HL-60 (cell line): ENCODE measurements at regions not wholly inside any gene's neighbourhood (a gene's known extent, or its start where the extent isn't known, plus 50 kb on each side); places are given as distances from the start of the nearest gene placed in this dataset.

ENCODE experiments used
- CTCF ChIP-seq: IDR thresholded peaks from one replicate; pipeline ENCODE4 v1.5.1; 2011; ENCODE audit warnings: low read length, control low read depth, inconsistent platforms; ENCODE audit not compliant: insufficient read depth
- REST ChIP-seq: IDR thresholded peaks from 2 replicates; pipeline ENCODE4 v1.6.1; 2012; ENCODE audit warnings: low read depth; ENCODE audit not compliant: insufficient replicate concordance

- no peak for TF ChIP-seq CTCF
- TF ChIP-seq REST, result no peak
These were observed 364.3 kb upstream of the BCHE start for GRCh38 chr3:166201476-166201875.
